ENCODE measurements at regions not wholly inside any gene's neighbourhood (a gene's known extent, or its start where the extent isn't known, plus 50 kb on each side); places are given as distances from the start of the nearest gene placed in this dataset.

DNA sequence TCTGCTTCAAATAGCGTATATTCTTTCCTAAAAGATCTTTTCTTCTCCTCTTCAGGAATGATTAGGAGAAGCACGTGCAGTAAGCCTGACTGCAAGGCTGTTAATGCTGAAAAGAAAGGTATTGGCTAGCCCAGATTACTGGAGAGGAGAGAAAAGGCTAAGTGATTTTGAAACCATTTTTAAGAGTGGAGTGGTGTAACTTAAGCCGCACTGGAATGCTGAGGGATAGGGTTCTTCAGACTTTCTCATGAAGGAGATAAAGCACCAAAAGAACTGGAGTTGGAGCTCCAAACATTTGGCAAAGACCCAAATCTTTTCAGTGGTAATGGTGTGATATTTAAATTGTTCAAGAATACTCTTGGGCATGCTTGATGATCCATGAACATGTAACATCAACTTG lies 388.3 kb downstream of the COG6 start:
- TF ChIP-seq CTCF (IDR thresholded peaks at IDR 0.05) (no peak), POLR2A (IDR thresholded peaks at IDR 0.05) (no peak)

Measured in Peyer's patch (tissue), 4 donors.